RWPE1 (cell line): ENCODE measurements at regions not wholly inside any gene's neighbourhood (a gene's known extent, or its start where the extent isn't known, plus 50 kb on each side); places are given as distances from the start of the nearest gene placed in this dataset.

ENCODE experiments used
- CTCF ChIA-PET: fragments of 350-600 bp; sonication (Branson Sonifier 250); formaldehyde crosslinking; extraction: SDS; loops from one replicate; lab custom pipeline; 2021; lab: Yijun Ruan, JAX
- POLR2A ChIA-PET: fragments of 400-600 bp; formaldehyde crosslinking; extraction: SDS; loops from one replicate; lab custom pipeline; 2020; ENCODE audit warnings: antibody characterized with exemption; ENCODE audit not compliant: low non-redundant PET; lab: Yijun Ruan, JAX
- DNase-seq: peaks from one replicate; pipeline ENCODE4 v3.0.0; 2012; ENCODE audit warnings: low spot score
- H3K27ac ChIP-seq: fragments of 450-650 bp; 2 replicates; pipeline ENCODE4 v1.5.1; 2017
- TF ChIP-seq, protein P1 (sequence below): fragments of 450-650 bp; conservative IDR thresholded peaks from 2 replicates; pipeline ENCODE4 v1.5.1; 2017; ENCODE audit warnings: low read depth, mild to moderate bottlenecking

DNA sequence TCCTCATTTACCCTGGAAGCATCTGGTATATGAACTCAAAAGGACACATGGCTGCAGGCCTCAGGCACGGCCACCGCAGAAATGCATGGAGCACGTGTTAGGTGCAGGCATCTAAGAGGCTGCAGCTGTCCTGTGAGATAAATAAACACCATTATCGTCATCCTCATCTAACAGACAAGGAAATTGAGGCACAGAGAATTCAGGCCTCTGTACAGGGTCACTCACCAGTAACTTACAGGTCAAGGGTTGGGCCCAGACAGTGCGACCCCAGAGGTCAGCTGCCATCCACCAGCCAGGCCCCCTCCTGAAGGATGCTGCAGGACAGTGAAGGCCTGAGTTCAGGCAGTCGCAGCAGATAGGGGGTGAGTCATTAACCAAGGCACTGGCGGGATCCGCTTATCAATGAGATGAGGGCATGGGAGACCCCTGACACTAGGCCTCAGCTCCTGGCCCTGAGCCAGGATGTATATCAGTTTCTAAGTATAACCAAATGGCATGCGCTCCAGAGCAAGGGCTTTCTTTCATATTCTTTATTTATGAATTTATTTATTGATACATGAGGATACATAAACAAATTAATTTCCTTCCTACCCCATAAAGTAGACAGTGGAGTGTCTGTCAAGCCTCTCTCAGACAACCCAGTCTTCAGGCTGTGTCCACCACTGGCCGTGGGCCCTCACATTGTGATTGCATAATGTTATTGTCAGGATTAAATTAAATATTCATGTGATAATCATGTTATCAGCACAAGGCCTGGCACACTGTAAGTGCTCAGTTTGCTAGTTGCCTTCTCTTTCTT lies 316.9 kb downstream of the QKI start:
- TF ChIP-seq, protein P1, sequence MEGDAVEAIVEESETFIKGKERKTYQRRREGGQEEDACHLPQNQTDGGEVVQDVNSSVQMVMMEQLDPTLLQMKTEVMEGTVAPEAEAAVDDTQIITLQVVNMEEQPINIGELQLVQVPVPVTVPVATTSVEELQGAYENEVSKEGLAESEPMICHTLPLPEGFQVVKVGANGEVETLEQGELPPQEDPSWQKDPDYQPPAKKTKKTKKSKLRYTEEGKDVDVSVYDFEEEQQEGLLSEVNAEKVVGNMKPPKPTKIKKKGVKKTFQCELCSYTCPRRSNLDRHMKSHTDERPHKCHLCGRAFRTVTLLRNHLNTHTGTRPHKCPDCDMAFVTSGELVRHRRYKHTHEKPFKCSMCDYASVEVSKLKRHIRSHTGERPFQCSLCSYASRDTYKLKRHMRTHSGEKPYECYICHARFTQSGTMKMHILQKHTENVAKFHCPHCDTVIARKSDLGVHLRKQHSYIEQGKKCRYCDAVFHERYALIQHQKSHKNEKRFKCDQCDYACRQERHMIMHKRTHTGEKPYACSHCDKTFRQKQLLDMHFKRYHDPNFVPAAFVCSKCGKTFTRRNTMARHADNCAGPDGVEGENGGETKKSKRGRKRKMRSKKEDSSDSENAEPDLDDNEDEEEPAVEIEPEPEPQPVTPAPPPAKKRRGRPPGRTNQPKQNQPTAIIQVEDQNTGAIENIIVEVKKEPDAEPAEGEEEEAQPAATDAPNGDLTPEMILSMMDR: no peak
- no peak for DNase-seq
- ChIA-PET CTCF (no interaction called here), POLR2A (no interaction called here)
- no peak overlapping the region for H3K27ac ChIP-seq

DNA sequence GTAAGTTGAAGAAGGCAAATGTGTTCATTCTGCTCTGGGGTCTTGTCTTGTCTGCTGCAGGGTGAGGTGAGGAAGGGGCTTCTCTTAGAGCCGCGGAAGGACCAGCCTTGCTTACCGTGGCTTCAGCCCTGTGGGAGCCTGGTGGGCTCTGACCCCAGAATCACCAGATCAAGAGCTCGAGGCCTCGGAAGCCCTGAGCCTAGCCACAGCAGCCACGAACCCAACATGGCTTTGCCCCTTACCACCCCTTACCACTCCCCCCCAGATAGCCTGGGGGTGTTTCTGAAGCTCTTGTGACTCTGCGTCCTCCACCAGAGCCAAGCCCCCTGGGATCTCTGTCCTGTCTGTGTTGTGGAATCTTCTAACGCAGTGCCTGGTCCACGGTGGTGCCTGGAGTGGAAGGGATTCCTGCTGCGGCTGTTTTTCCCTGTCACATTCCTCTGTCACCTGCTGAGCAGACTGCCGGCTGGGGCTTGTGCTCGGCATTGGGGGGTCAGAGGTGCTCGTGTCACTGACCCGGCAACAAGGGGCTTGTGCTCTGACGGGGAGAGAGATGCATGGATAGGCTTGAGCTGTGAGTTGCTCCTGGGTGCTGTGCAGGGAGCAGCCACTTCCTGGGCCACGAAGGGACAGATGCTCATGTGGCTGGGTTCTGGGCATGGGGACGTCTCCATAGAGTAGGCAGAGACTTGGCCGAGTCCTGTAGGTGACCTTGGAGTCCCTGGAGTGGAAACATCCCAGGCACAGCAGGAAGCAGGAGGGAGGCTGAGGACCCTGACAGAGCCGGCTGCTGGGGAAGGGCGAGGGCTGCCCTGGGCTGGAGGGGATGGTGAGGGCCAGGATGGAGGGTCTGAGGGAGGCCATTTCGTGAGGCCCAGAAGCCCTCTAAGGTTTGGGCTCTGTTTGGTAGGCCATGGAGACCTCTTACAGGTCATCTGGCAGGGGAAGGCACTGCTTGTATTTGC lies 316.0 kb downstream of the QKI start:
- ChIA-PET POLR2A (no interaction called here), CTCF (no interaction called here)
- no peak for DNase-seq
- H3K27ac ChIP-seq: no peak overlapping the region
- TF ChIP-seq, protein P1: no peak

DNA sequence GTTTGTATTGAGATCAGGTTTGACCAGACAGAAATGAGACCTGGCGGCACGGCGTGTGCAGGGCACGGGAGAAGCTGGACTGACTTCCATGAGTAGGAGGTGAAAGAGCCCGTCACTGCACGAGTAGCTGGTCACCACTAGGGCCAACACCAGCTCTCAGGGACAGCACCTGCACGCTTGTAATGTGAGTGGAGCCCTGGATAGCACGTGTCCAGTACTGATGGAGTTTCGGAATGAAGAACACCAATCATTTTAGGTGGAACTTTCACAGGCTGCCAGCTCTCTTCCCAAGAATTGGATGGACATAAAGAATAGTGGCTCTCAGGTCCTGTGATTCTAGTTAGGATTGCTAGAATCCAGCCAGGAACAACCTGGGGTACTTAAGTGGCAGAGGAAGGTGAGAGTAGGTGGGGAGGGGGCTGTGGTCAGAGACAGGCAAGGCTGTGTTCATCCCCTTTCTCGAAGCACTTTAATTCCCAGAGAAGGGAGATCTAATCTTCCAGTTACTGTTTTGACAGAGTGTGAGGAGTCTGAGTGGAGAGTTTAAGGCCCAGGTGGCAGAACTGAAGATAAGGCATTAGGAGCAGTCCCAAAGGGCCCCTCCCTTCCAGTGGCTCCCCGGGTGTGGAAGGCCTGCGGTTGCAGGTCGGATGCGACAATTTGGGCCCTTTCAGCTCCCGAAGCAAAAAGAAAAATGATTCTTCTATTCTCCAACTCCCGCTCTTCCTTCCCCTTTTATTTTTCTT lies 314.8 kb downstream of the QKI start:
- DNase-seq: no peak
- POLR2A ChIA-PET: no interaction called here
- TF ChIP-seq, protein P1: no peak
- CTCF ChIA-PET: no interaction called here
- no peak overlapping the region for H3K27ac ChIP-seq

DNA sequence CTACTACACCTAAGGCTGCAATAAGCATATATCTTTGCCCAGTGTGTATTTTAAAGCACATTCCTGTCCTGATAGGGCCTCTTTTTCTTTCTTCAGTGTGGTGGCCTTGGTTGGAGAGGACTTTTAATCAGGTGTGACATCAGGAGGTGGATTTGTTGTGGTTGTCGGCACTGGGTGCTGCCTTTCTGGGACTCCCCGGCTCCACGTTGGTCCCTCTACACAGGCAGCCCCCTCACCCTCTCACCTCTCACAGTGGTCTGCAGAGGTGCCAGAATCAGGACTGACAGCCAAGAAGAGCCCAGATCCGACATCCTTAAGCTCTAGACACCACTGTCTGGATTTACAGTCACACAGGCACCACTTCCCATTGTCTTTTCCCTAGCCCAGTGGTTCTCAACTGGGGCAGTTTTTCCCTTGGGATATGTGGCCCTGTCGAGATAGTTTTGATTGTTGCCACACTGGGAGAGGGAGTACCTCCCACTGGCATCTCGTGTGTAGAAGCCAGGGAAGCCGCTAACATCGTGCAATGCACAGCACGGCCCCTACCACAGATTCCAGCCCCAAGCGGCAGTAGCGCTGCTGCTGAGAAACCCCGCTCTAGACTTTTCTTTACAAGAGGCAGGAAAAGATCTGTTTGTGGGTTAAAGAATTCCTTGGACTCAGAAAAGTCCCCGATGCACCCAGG lies 314.1 kb downstream of the QKI start:
- no peak for DNase-seq
- CTCF ChIA-PET: no interaction called here
- POLR2A ChIA-PET: no interaction called here
- H3K27ac ChIP-seq: no peak overlapping the region
- TF ChIP-seq, protein P1: no peak

DNA sequence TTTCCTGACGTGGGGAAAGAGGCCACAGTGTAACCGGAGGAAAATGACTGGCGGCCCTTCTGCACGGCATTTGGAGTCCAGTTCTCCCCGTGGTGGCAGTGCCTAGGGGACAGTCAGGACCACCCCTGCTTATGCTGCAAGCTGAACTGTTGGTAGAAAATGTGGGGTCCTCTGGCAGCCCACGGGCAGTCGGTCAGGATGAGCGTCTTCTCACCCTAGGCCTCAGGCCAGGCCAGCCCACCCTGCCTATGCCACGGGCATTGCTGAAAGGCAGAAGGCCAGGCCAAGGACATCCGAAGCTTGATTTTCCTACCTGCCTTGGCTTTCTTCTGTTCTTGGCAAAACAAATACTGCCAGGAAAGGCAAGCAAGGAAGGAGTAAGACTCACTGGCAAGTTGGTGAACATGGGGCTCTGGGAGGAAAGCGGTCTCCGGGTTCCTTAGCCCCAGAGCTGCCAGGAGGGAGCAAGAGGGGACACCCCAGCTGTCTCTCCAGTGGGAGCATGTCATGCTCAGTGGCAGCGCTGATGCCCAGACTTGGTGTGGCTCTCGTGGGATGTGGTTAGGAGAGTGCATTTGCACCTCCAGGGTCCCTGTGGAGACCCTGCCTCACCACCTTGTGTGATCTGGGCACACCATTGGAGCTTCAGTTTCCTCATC lies 311.6 kb downstream of the QKI start:
- ChIA-PET CTCF (no interaction called here), POLR2A (no interaction called here)

More for the DNA sequence above, 311.6 kb downstream of the QKI start:
- DNase-seq: no peak
- TF ChIP-seq, protein P1: no peak
- no peak overlapping the region for H3K27ac ChIP-seq
